Fibroblast of lung (primary cell): ENCODE measurements at regions not wholly inside any gene's neighbourhood (a gene's known extent, or its start where the extent isn't known, plus 50 kb on each side); places are given as distances from the start of the nearest gene placed in this dataset.

Source experiments
- DNase-seq, 2 donors: peaks; one replicate each; pipeline versions ENCODE4 v3.0.0 to v3.0.0-alpha.2; 2010; ENCODE audit warnings: low read depth in 2 of 2
- H2AFZ ChIP-seq: 2 replicates; pipeline ENCODE4 v1.5.1; 2012; ENCODE audit warnings: low read length, control low read depth, inconsistent platforms
- H3K27ac ChIP-seq: 2 replicates; pipeline ENCODE4 v1.5.1; 2011; ENCODE audit warnings: low read length, control low read depth; ENCODE audit not compliant: insufficient read depth
- H3K27me3 ChIP-seq: 2 replicates; pipeline ENCODE4 v1.5.1; 2011; ENCODE audit warnings: mild to moderate bottlenecking, low read length; ENCODE audit not compliant: control insufficient read depth, insufficient read depth
- H3K36me3 ChIP-seq: 2 replicates; pipeline ENCODE4 v1.5.1; 2011; ENCODE audit warnings: low read length; ENCODE audit not compliant: control insufficient read depth, insufficient read depth
- H3K4me1 ChIP-seq: 2 replicates; pipeline ENCODE4 v1.5.1; 2011; ENCODE audit warnings: low read length; ENCODE audit not compliant: control insufficient read depth, insufficient read depth; ENCODE audit errors: extremely low read depth
- H3K4me2 ChIP-seq: 2 replicates; pipeline ENCODE4 v1.5.1; 2011; ENCODE audit warnings: low read length, control low read depth; ENCODE audit not compliant: insufficient read depth; ENCODE audit errors: extremely low read depth
- H3K4me3 ChIP-seq, 4 experiments: fragments of 200-600 bp in 1 of 4; sonication (generic) in 1 of 4; replicated peaks in 1 of 4; 2 replicates each; pipeline ENCODE4 v1.5.1; 2011 to 2016; ENCODE audit warnings: low read length in 4 of 4, low read depth in 3 of 4, mild to moderate bottlenecking in 3 of 4, control low read depth in 2 of 4, inconsistent platforms in 1 of 4, mixed read lengths in 1 of 4; ENCODE audit not compliant: insufficient read depth in 1 of 4; ENCODE audit errors: control extremely low read depth in 1 of 4
- H3K79me2 ChIP-seq: 2 replicates; pipeline ENCODE4 v1.5.1; 2012; ENCODE audit warnings: mild to moderate bottlenecking, low read length, inconsistent platforms; ENCODE audit not compliant: control insufficient read depth, insufficient read depth
- H3K9ac ChIP-seq: 2 replicates; pipeline ENCODE4 v1.5.1; 2011; ENCODE audit warnings: mild to moderate bottlenecking, low read length, control low read depth; ENCODE audit not compliant: insufficient read depth
- H3K9me3 ChIP-seq: 2 replicates; pipeline ENCODE4 v1.5.1; 2012; ENCODE audit warnings: low read depth, low read length; ENCODE audit not compliant: control insufficient read depth, insufficient read depth
- H4K20me1 ChIP-seq: 2 replicates; pipeline ENCODE4 v1.5.1; 2011; ENCODE audit warnings: low read length; ENCODE audit not compliant: control insufficient read depth, insufficient read depth; ENCODE audit errors: extremely low read depth
- EZH2 ChIP-seq: IDR thresholded peaks from 2 replicates; pipeline ENCODE4 v1.5.1; 2012; ENCODE audit warnings: low read length, control low read depth, mild to moderate bottlenecking; ENCODE audit errors: missing control alignments
- TF ChIP-seq, protein P1 (sequence below), 2 donors: IDR thresholded peaks in 1 of 2; conservative IDR thresholded peaks in 1 of 2; 1 replicate in 1 of 2; 2 replicates in 1 of 2; pipeline ENCODE4 v1.5.1; 2011 to 2012; ENCODE audit warnings: low read length in 2 of 2, control low read depth in 1 of 2, inconsistent platforms in 1 of 2, low read depth in 1 of 2, mild to moderate bottlenecking in 1 of 2

DNA sequence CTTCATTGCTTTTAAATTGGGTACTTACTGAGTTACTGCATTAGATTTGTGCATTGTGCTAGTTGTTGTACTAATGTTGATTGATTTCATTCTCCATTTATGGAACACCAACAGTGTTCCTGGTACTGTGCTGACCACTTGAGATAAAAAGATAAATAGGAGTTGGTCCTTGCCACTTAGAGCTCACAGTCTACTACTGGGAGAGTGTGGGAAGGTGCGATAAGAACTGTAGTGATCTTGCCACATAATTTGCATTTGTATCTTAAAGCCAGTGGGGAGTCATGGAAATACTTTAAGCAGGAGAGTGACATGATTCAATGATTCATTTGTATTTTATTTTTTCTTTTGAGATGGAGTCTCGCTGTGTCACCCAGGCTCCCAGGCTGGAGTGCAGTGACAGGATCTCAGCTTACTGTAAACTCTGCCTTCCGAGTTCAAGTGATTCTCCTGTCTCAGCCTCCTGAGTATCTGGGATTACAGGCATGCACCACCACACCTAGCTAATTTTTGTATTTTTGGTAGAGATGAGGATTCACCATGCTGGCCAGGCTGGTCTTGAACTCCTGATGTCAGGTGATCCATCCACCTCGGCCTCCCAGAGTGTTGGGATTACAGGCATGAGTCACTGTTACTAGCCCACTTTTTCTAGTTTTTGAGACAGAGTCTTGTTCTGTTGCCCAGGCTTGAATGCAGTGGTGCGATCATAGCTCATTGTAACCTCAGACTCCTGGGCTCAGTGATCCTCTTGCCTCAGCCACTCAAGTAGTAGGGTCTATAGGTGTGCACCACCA is 51.2 kb upstream of the TMEM248 start:
- H3K27me3 ChIP-seq = no peaks in the 10 kb centered on the region
- H3K9me3 ChIP-seq = no peaks in the 10 kb centered on the region
- peak in 1 of 2 donors; percentile 58 for DNase-seq
- H3K4me1 ChIP-seq = no peaks in the 10 kb centered on the region
- no peak overlapping the region for H3K4me2 ChIP-seq
- H3K4me3 ChIP-seq = no peak overlapping the region
- no peak for TF ChIP-seq EZH2
- TF ChIP-seq, protein P1, sequence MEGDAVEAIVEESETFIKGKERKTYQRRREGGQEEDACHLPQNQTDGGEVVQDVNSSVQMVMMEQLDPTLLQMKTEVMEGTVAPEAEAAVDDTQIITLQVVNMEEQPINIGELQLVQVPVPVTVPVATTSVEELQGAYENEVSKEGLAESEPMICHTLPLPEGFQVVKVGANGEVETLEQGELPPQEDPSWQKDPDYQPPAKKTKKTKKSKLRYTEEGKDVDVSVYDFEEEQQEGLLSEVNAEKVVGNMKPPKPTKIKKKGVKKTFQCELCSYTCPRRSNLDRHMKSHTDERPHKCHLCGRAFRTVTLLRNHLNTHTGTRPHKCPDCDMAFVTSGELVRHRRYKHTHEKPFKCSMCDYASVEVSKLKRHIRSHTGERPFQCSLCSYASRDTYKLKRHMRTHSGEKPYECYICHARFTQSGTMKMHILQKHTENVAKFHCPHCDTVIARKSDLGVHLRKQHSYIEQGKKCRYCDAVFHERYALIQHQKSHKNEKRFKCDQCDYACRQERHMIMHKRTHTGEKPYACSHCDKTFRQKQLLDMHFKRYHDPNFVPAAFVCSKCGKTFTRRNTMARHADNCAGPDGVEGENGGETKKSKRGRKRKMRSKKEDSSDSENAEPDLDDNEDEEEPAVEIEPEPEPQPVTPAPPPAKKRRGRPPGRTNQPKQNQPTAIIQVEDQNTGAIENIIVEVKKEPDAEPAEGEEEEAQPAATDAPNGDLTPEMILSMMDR (conservative IDR thresholded peaks at IDR 0.05 in 1 of 2, IDR thresholded peaks at IDR 0.05 in 1 of 2; ENCODE audit: low read depth in 1 of 2, low read length in 2 of 2) = no peak
- H3K9ac ChIP-seq = no peak overlapping the region
- no peaks in the 10 kb centered on the region for H4K20me1 ChIP-seq
- H2AFZ ChIP-seq = no peak overlapping the region
- no peak overlapping the region for H3K27ac ChIP-seq
- no peaks in the 10 kb centered on the region for H3K79me2 ChIP-seq
- no peaks in the 10 kb centered on the region for H3K36me3 ChIP-seq

DNA sequence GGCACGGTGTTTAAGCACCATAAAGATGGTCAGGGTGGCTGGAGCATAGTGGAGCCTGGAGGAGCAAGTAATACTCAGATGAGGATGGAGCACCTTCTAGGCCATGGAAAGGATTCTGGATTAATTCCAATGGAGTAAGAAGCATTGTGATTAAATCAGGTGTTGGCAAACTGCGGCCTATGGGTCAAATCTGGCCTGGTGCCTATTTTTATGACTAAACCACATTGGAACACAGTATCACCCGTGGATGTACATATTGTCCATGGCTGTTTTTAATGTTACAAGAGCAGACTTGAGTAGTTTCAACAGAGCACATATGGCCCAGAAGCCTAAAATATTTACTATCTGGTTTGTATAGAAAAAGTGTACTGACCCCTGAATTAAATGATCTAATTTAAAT is 49.9 kb upstream of the TMEM248 start:
- no peak for TF ChIP-seq EZH2
- TF ChIP-seq, protein P1 (conservative IDR thresholded peaks at IDR 0.05 in 1 of 2, IDR thresholded peaks at IDR 0.05 in 1 of 2; ENCODE audit: low read depth in 1 of 2, low read length in 2 of 2) = no peak
- no peak overlapping the region for H3K9ac ChIP-seq
- no peak overlapping the region for H2AFZ ChIP-seq
- no peaks in the 10 kb centered on the region for H3K9me3 ChIP-seq
- no peaks in the 10 kb centered on the region for H3K27me3 ChIP-seq
- H3K79me2 ChIP-seq = no peaks in the 10 kb centered on the region
- H3K4me2 ChIP-seq = no peak overlapping the region
- no peak overlapping the region for H3K4me3 ChIP-seq
- peak in 1 of 2 donors; percentile 2 for DNase-seq
- H4K20me1 ChIP-seq = no peaks in the 10 kb centered on the region
- H3K4me1 ChIP-seq = no peaks in the 10 kb centered on the region
- H3K36me3 ChIP-seq = no peaks in the 10 kb centered on the region
- H3K27ac ChIP-seq = no peak overlapping the region
